Heart left ventricle (tissue), 16 donors: ENCODE measurements at regions not wholly inside any gene's neighbourhood (a gene's known extent, or its start where the extent isn't known, plus 50 kb on each side); places are given as distances from the start of the nearest gene placed in this dataset.

Experiments used
- ATAC-seq, 4 donors: fragments of 200-7000 bp; cut with Tn5 transposase; one replicate each; pipeline ENCODE4 v1.9.1; 2020 to 2022; ENCODE audit warnings: moderate library complexity in 4 of 4, mild to moderate bottlenecking in 3 of 4, moderate number of reproducible peaks in 1 of 4
- DNase-seq, 5 donors: peaks; one replicate each; pipeline ENCODE4 v3.0.0-alpha.2; 2020
- H3K27ac ChIP-seq, 12 donors: fragments of 200-600 bp; sonication (generic) in 4 of 12; one replicate each; pipeline versions ENCODE4 v1.5.0 to v1.8.0; 2016 to 2022; ENCODE audit warnings: mild to moderate bottlenecking in 2 of 12
- H3K27me3 ChIP-seq, 9 donors: fragments of 200-600 bp; sonication (generic) in 2 of 9; one replicate each; pipeline versions ENCODE4 v1.5.1 to v1.8.0; 2016 to 2022; ENCODE audit warnings: mild to moderate bottlenecking in 3 of 9
- H3K36me3 ChIP-seq, 9 donors: fragments of 200-600 bp; sonication (generic) in 2 of 9; one replicate each; pipeline versions ENCODE4 v1.5.0 to v1.8.0; 2018 to 2022; ENCODE audit warnings: mild to moderate bottlenecking in 2 of 9
- H3K4me1 ChIP-seq, 12 donors: fragments of 200-600 bp; sonication (generic) in 4 of 12; one replicate each; pipeline versions ENCODE4 v1.5.0 to v1.8.0; 2016 to 2022; ENCODE audit warnings: mild to moderate bottlenecking in 3 of 12
- H3K4me3 ChIP-seq, 12 donors: fragments of 200-600 bp; sonication (generic) in 4 of 12; one replicate each; pipeline versions ENCODE4 v1.5.0 to v1.8.0; 2017 to 2022; ENCODE audit warnings: mild to moderate bottlenecking in 9 of 12, moderate library complexity in 4 of 12
- H3K9me3 ChIP-seq, 12 donors: fragments of 200-600 bp; sonication (generic) in 4 of 12; one replicate each; pipeline versions ENCODE4 v1.5.0 to v1.8.0; 2016 to 2022; ENCODE audit warnings: mild to moderate bottlenecking in 1 of 12
- CTCF ChIP-seq, 12 donors: fragments of 200-600 bp; sonication (generic) in 4 of 12; IDR thresholded peaks; one replicate each; pipeline versions ENCODE4 v1.5.0 to v1.8.0; 2018 to 2022; ENCODE audit warnings: antibody characterized with exemption in 12 of 12, mild to moderate bottlenecking in 5 of 12
- POLR2A ChIP-seq, 2 donors: fragments of 450-650 bp; IDR thresholded peaks; one replicate each; pipeline ENCODE4 v1.6.1; 2017; ENCODE audit warnings: antibody characterized with exemption in 2 of 2, mild to moderate bottlenecking in 2 of 2, moderate library complexity in 2 of 2
- WGBS, 4 donors: extraction: QIAGEN DNeasy Blood & Tissue Kit in 2 of 4; methylation state at CpG; one replicate each; pipeline versions ENCODE4 v1.1.5 to v1.1.7; 2013 to 2018; 5-methylcytosine and 5-hydroxymethylcytosine counted together
- intact Hi-C, 10 donors: fragments of 100-400 bp; cut with DNase I; formaldehyde crosslinking; loops; one replicate each; pipeline versions ENCODE4 v1.11.1 to v1.14.2; 2022
- donor health status: ischemic (EF 13 %, LVEDD 7.1; RV severe dilation, severe dysfunction).
- donor health status: healthy with polysubstance abuse.
- donor health status: DM: no; HTN: yes; CAD: no.
- donor health status: DM: no; HTN: no; CAD: no.
- donor health status: ischemic (EF 25% LVEDD 6.9; RV normal size, moderate dysfunction).
- donor health status: ischemic (EF 25% LVEDD 5.7; RV mildly dilated, moderate dysfunction).
- donor health status: healthy.
- donor health status: DM: yes; HTN: yes; CAD: no.
- donor health status: ischemic (EF 35%, LVEDD 5.7; RV mildly dilated, moderate dysfunction).
- donor health status: nonischemic (EF 11% LVEDD 7.7; RV severe dilation, severe dysfunction).
- donor health status: DM: yes; HTN: yes; CAD: no.
- donor health status: PGD.
- donor health status: ischemic (EF 29% LVEDD 5.4; RV normal size, mild dysfunction).
- donor health status: nonischemic (EF 23%, LVEDD 6.1; RV moderate dilation, normal function).

GRCh38 chr5:68071282-68071632, 144.3 kb upstream of the PIK3R1 start:
- intact Hi-C loops, result no loop called here
- Histone ChIP-seq H3K9me3 (peaks cover 0 to 3% (median under 1%) of the 10 kb centered on the region in 12 donors), H3K36me3 (no peaks in the 10 kb centered on the region), H3K4me3 (no peak overlapping the region), H3K27ac (peak overlapping the region in 2 of 12 donors; percentile 13 to 46), H3K4me1 (peaks cover 0 to 10% (median 0%) of the 10 kb centered on the region in 12 donors), H3K27me3 (no peaks in the 10 kb centered on the region)
- TF ChIP-seq CTCF (IDR thresholded peaks at IDR 0.05) (no peak), POLR2A (IDR thresholded peaks at IDR 0.05) (no peak)
- 81 to 86% (median 83%) methylated on average over 3 of the region's 3 CpGs for WGBS, 4 donors
- ATAC-seq (no peak), DNase-seq (no peak)

GRCh38 chr5:68070591-68071281, 144.8 kb upstream of the PIK3R1 start:
- intact Hi-C loops, result no loop called here
- no peak for TF ChIP-seq CTCF (IDR thresholded peaks at IDR 0.05)
- Histone ChIP-seq H3K9me3 (peaks cover 0 to 9% (median 4%) of the 10 kb centered on the region in 12 donors), H3K27ac (peak overlapping the region in 2 of 12 donors; percentile 13 to 46), H3K36me3 (no peaks in the 10 kb centered on the region), H3K4me1 (peaks cover 0 to 10% (median 0%) of the 10 kb centered on the region in 12 donors), H3K27me3 (no peaks in the 10 kb centered on the region), H3K4me3 (no peak overlapping the region)
- DNase-seq (no peak), ATAC-seq (peak in 2 of 4 donors; percentile 16 to 47)
- WGBS, 4 donors, result 42 to 66% (median 55%) methylated on average over 2 of the region's 2 CpGs

GRCh38 chr5:68067976-68068603, 147.5 kb upstream of the PIK3R1 start:
- peak in 2 of 4 donors; percentile 38 to 71 for ATAC-seq
- intact Hi-C loops, result no loop called here
- no peak overlapping the region for H3K27ac ChIP-seq

More at GRCh38 chr5:68067976-68068603, 147.5 kb upstream of the PIK3R1 start:
- peaks cover 0 to 10% (median 0%) of the 10 kb centered on the region in 12 donors for H3K4me1 ChIP-seq
- no peak for TF ChIP-seq CTCF (IDR thresholded peaks at IDR 0.05)
- TF ChIP-seq POLR2A (IDR thresholded peaks at IDR 0.05), result no peak
- 87 to 91% (median 88%) methylated on average over 5 of the region's 5 CpGs for WGBS, 4 donors
- H3K9me3 ChIP-seq, result peaks cover 0 to 17% (median 8%) of the 10 kb centered on the region in 12 donors
- no peak for DNase-seq
- no peaks in the 10 kb centered on the region for H3K27me3 ChIP-seq
- no peak overlapping the region for H3K4me3 ChIP-seq
- H3K36me3 ChIP-seq, result no peaks in the 10 kb centered on the region
